PC-9 (cell line): ENCODE measurements at regions not wholly inside any gene's neighbourhood (a gene's known extent, or its start where the extent isn't known, plus 50 kb on each side); places are given as distances from the start of the nearest gene placed in this dataset.

ENCODE experiments used
- EZH2 ChIP-seq: fragments of 200-600 bp; sonication (generic); IDR thresholded peaks from 2 replicates; pipeline ENCODE4 v1.8.0; 2017; ENCODE audit warnings: antibody characterized with exemption, low read depth
- TF ChIP-seq, protein P1 (sequence below): fragments of 200-600 bp; sonication (generic); conservative IDR thresholded peaks from 2 replicates; pipeline ENCODE4 v1.6.1; 2017; ENCODE audit warnings: mixed run types, antibody characterized with exemption, mild to moderate bottlenecking, moderate library complexity

DNA sequence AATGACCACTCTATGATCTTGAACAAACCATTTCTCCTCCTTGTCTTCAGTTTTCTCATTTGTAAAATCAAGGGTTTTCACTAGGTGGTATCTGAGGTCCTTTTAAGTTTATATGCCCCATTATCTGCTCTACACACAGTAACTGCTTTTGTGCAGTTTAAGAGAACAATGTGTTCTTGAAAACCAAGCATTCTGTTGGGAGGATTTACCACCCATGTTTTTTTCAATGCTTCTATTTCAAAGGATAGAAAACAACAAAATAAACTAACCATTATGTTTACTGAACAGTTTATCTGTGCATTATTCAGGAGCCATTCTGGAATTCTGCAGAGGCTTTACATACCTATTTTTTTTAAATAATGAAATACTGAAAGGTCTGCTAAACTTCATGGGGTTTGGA, 67.6 kb upstream of the C3orf49 start:
- TF ChIP-seq, protein P1, sequence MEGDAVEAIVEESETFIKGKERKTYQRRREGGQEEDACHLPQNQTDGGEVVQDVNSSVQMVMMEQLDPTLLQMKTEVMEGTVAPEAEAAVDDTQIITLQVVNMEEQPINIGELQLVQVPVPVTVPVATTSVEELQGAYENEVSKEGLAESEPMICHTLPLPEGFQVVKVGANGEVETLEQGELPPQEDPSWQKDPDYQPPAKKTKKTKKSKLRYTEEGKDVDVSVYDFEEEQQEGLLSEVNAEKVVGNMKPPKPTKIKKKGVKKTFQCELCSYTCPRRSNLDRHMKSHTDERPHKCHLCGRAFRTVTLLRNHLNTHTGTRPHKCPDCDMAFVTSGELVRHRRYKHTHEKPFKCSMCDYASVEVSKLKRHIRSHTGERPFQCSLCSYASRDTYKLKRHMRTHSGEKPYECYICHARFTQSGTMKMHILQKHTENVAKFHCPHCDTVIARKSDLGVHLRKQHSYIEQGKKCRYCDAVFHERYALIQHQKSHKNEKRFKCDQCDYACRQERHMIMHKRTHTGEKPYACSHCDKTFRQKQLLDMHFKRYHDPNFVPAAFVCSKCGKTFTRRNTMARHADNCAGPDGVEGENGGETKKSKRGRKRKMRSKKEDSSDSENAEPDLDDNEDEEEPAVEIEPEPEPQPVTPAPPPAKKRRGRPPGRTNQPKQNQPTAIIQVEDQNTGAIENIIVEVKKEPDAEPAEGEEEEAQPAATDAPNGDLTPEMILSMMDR: no peak
- no peak for TF ChIP-seq EZH2
